ENCODE measurements at regions not wholly inside any gene's neighbourhood (a gene's known extent, or its start where the extent isn't known, plus 50 kb on each side); places are given as distances from the start of the nearest gene placed in this dataset.

GRCh38 chr17:59512844-59513385 lies 52.5 kb upstream of the DHX40 start:
- TF ChIP-seq CTCF (IDR thresholded peaks at IDR 0.05) (no peak), POLR2A (IDR thresholded peaks at IDR 0.05) (no peak)

Data from right lobe of liver (tissue), 4 donors.